Smooth muscle cell of the brain vasculature (primary cell): ENCODE measurements at regions not wholly inside any gene's neighbourhood (a gene's known extent, or its start where the extent isn't known, plus 50 kb on each side); places are given as distances from the start of the nearest gene placed in this dataset.
"Not testable (repeated sequence)": the region's sequence is repeated elsewhere in the genome, so short reads cannot be mapped to it uniquely, and the experiment has no call there.

Experiments
- DNase-seq: peaks from one replicate; pipeline ENCODE4 v3.0.0-alpha.2; 2012; ENCODE audit warnings: low read depth, low spot score

- no peak for DNase-seq
These were observed 262.1 kb downstream of the EIPR1 start for GRCh38 chr2:3115301-3116042.

GRCh38 chr2:3114406-3115185, 263.0 kb downstream of the EIPR1 start:
- DNase-seq = no peak

- no peak for DNase-seq
These were observed 263.8 kb downstream of the EIPR1 start for GRCh38 chr2:3113769-3114168.

GRCh38 chr2:3113122-3113521, 264.5 kb downstream of the EIPR1 start:
- no peak for DNase-seq

- DNase-seq = no peak
These were observed 265.1 kb downstream of the EIPR1 start for GRCh38 chr2:3112553-3112952.

- no peak for DNase-seq
These were observed 265.5 kb downstream of the EIPR1 start for GRCh38 chr2:3112131-3112530.

GRCh38 chr2:3110994-3111666, 266.5 kb downstream of the EIPR1 start:
- no peak for DNase-seq

GRCh38 chr2:3110555-3110954, 267.1 kb downstream of the EIPR1 start:
- DNase-seq = no peak

GRCh38 chr2:3108710-3109702, 268.6 kb downstream of the EIPR1 start:
- no peak for DNase-seq

GRCh38 chr2:3108105-3108504, 269.5 kb downstream of the EIPR1 start:
- no peak for DNase-seq

- DNase-seq = no peak
These were observed 270.1 kb downstream of the EIPR1 start for GRCh38 chr2:3107567-3107966.

GRCh38 chr2:3105814-3106569, 271.6 kb downstream of the EIPR1 start:
- DNase-seq = no peak

GRCh38 chr2:3104958-3105813, 272.4 kb downstream of the EIPR1 start:
- not testable (repeated sequence) for DNase-seq

- no peak for DNase-seq
These were observed 273.4 kb downstream of the EIPR1 start for GRCh38 chr2:3104261-3104660.

GRCh38 chr2:3102922-3103569, 274.6 kb downstream of the EIPR1 start:
- DNase-seq = no peak

GRCh38 chr2:3102081-3102921, 275.3 kb downstream of the EIPR1 start:
- DNase-seq = no peak

GRCh38 chr2:3101016-3101942, 276.3 kb downstream of the EIPR1 start:
- no peak for DNase-seq
